ENCODE measurements at regions not wholly inside any gene's neighbourhood (a gene's known extent, or its start where the extent isn't known, plus 50 kb on each side); places are given as distances from the start of the nearest gene placed in this dataset.

GRCh38 chr1:89457046-89457445, 67.6 kb upstream of the LRRC8B start:
- DNase-seq (ENCODE audit: low read depth): no peak
- TF ChIP-seq CTCF (conservative IDR thresholded peaks at IDR 0.05; ENCODE audit: low read length): no peak
- H3K4me3 ChIP-seq (ENCODE audit: low read length): no peak overlapping the region

- TF ChIP-seq CTCF (conservative IDR thresholded peaks at IDR 0.05; ENCODE audit: low read length): no peak
- no peak for DNase-seq (ENCODE audit: low read depth)
- H3K4me3 ChIP-seq (ENCODE audit: low read length): no peak overlapping the region
These were observed 65.5 kb upstream of the LRRC8B start for GRCh38 chr1:89459081-89459480.

- no peak for TF ChIP-seq CTCF (conservative IDR thresholded peaks at IDR 0.05; ENCODE audit: low read length)
- DNase-seq (ENCODE audit: low read depth): no peak
- no peak overlapping the region for H3K4me3 ChIP-seq (ENCODE audit: low read length)
These were observed 64.3 kb upstream of the LRRC8B start for GRCh38 chr1:89460325-89460724.

GRCh38 chr1:89462250-89462649, 62.4 kb upstream of the LRRC8B start:
- DNase-seq (ENCODE audit: low read depth): no peak
- H3K4me3 ChIP-seq (ENCODE audit: low read length): no peak overlapping the region
- TF ChIP-seq CTCF (conservative IDR thresholded peaks at IDR 0.05; ENCODE audit: low read length): no peak

GRCh38 chr1:89464008-89464407, 60.6 kb upstream of the LRRC8B start:
- DNase-seq (ENCODE audit: low read depth): no peak
- no peak overlapping the region for H3K4me3 ChIP-seq (ENCODE audit: low read length)
- no peak for TF ChIP-seq CTCF (conservative IDR thresholded peaks at IDR 0.05; ENCODE audit: low read length)

GRCh38 chr1:89465201-89465600, 59.4 kb upstream of the LRRC8B start:
- TF ChIP-seq CTCF (conservative IDR thresholded peaks at IDR 0.05; ENCODE audit: low read length): no peak
- no peak for DNase-seq (ENCODE audit: low read depth)
- no peak overlapping the region for H3K4me3 ChIP-seq (ENCODE audit: low read length)

GRCh38 chr1:89466307-89466930, 58.2 kb upstream of the LRRC8B start:
- no peak overlapping the region for H3K4me3 ChIP-seq (ENCODE audit: low read length)
- TF ChIP-seq CTCF (conservative IDR thresholded peaks at IDR 0.05; ENCODE audit: low read length): no peak
- DNase-seq (ENCODE audit: low read depth): no peak
